Dermis microvascular lymphatic vessel endothelial cell (primary cell): ENCODE measurements at regions not wholly inside any gene's neighbourhood (a gene's known extent, or its start where the extent isn't known, plus 50 kb on each side); places are given as distances from the start of the nearest gene placed in this dataset.
"Not testable (repeated sequence)": the region's sequence is repeated elsewhere in the genome, so short reads cannot be mapped to it uniquely, and the experiment has no call there.

Experiments
- DNase-seq, 2 donors: peaks; one replicate each; pipeline versions ENCODE4 v3.0.0 to v3.0.0-alpha.2; 2010; ENCODE audit warnings: low read depth in 2 of 2

GRCh38 chr2:153420394-153420793 lies 58.2 kb downstream of the RPRM start:
- DNase-seq, result no peak

- DNase-seq, result no peak
Observed at GRCh38 chr2:153417077-153417476, 61.5 kb downstream of the RPRM start.

GRCh38 chr2:153416071-153416470 lies 62.5 kb downstream of the RPRM start:
- DNase-seq, result no peak

GRCh38 chr2:153408710-153409385 lies 69.7 kb downstream of the RPRM start:
- DNase-seq, result no peak

- DNase-seq, result no peak
Observed at GRCh38 chr2:153405196-153405595, 73.4 kb downstream of the RPRM start.

- DNase-seq, result no peak
Observed at GRCh38 chr2:153404792-153405191, 73.8 kb downstream of the RPRM start.

- DNase-seq, result no peak
Observed at GRCh38 chr2:153403940-153404339, 74.6 kb downstream of the RPRM start.

GRCh38 chr2:153403352-153403751 lies 75.2 kb downstream of the RPRM start:
- DNase-seq, result not testable (repeated sequence)

GRCh38 chr2:153394686-153395085 lies 83.9 kb downstream of the RPRM start:
- no peak for DNase-seq

GRCh38 chr2:153394247-153394646 lies 84.3 kb downstream of the RPRM start:
- no peak for DNase-seq

GRCh38 chr2:153393518-153393917 lies 85.0 kb downstream of the RPRM start:
- no peak for DNase-seq

- DNase-seq, result no peak
Observed at GRCh38 chr2:153391131-153391530, 87.4 kb downstream of the RPRM start.

GRCh38 chr2:153388246-153388645 lies 90.3 kb downstream of the RPRM start:
- DNase-seq, result no peak

GRCh38 chr2:153387203-153387602 lies 91.4 kb downstream of the RPRM start:
- no peak for DNase-seq

- no peak for DNase-seq
Observed at GRCh38 chr2:153386481-153386897, 92.1 kb downstream of the RPRM start.

- no peak for DNase-seq
Observed at GRCh38 chr2:153373510-153374279, 104.9 kb downstream of the RPRM start.

- no peak for DNase-seq
Observed at GRCh38 chr2:153360239-153360638, 118.3 kb downstream of the RPRM start.

GRCh38 chr2:153354377-153354776 lies 124.2 kb downstream of the RPRM start:
- DNase-seq, result no peak

- no peak for DNase-seq
Observed at GRCh38 chr2:153349603-153350002, 129.0 kb downstream of the RPRM start.

GRCh38 chr2:153347818-153348495 lies 130.6 kb downstream of the RPRM start:
- DNase-seq, result no peak

- no peak for DNase-seq
Observed at GRCh38 chr2:153320879-153321278, 157.7 kb downstream of the RPRM start.

- DNase-seq, result no peak
Observed at GRCh38 chr2:153311432-153311831, 167.1 kb downstream of the RPRM start.

- DNase-seq, result no peak
Observed at GRCh38 chr2:153308466-153308865, 170.1 kb downstream of the RPRM start.
